IPS DF 6.9 (cell line): ENCODE measurements at regions not wholly inside any gene's neighbourhood (a gene's known extent, or its start where the extent isn't known, plus 50 kb on each side); places are given as distances from the start of the nearest gene placed in this dataset.

ENCODE experiments used
- DNase-seq: peaks from one replicate; pipeline ENCODE4 v3.0.0-alpha.2; 2013; ENCODE audit warnings: low read depth, low spot score
- H3K27ac ChIP-seq: one replicate; pipeline ENCODE4 v1.5.1; 2013; ENCODE audit warnings: low read length, control low read depth
- H3K27me3 ChIP-seq: 2 replicates; pipeline ENCODE4 v1.6.1; 2013; ENCODE audit warnings: mild to moderate bottlenecking, low read length; ENCODE audit not compliant: control insufficient read depth, insufficient read depth
- H3K36me3 ChIP-seq: 2 replicates; pipeline ENCODE4 v1.6.1; 2013; ENCODE audit warnings: low read length; ENCODE audit not compliant: control insufficient read depth, insufficient read depth
- H3K4me1 ChIP-seq: 2 replicates; pipeline ENCODE4 v1.6.1; 2013; ENCODE audit warnings: low read length; ENCODE audit not compliant: control insufficient read depth, insufficient read depth
- H3K4me3 ChIP-seq: 2 replicates; pipeline ENCODE4 v1.5.1; 2013; ENCODE audit warnings: mild to moderate bottlenecking, low read length
- H3K9me3 ChIP-seq: 2 replicates; pipeline ENCODE4 v1.6.1; 2013; ENCODE audit warnings: low read length, inconsistent platforms; ENCODE audit not compliant: control insufficient read depth, insufficient read depth
- WGBS: extraction: QIAGEN DNeasy Blood & Tissue Kit; methylation state at CpG from one replicate; pipeline ENCODE4 v1.1.7; 2013; ENCODE audit warnings: mixed read lengths, missing lambda C conversion rate; ENCODE audit not compliant: insufficient read length, insufficient coverage; 5-methylcytosine and 5-hydroxymethylcytosine counted together

GRCh38 chr15:36271048-36271447 lies 308.4 kb upstream of the CDIN1 start:
- Histone ChIP-seq H3K4me3 (no peak overlapping the region), H3K27ac (no peak overlapping the region), H3K9me3 (no peaks in the 10 kb centered on the region), H3K27me3 (no peaks in the 10 kb centered on the region), H3K4me1 (no peaks in the 10 kb centered on the region; the same call in 1 of the 2 replicates), H3K36me3 (no peaks in the 10 kb centered on the region)
- no peak for DNase-seq
- WGBS, result no CpG with 5 or more reads among the region's 5 CpGs

GRCh38 chr15:36275656-36276055 lies 303.8 kb upstream of the CDIN1 start:
- Histone ChIP-seq H3K27me3 (no peaks in the 10 kb centered on the region), H3K9me3 (no peaks in the 10 kb centered on the region), H3K4me1 (no peaks in the 10 kb centered on the region), H3K27ac (no peak overlapping the region), H3K4me3 (no peak overlapping the region), H3K36me3 (no peaks in the 10 kb centered on the region)
- no peak for DNase-seq
- no CpG with 5 or more reads among the region's 2 CpGs for WGBS

GRCh38 chr15:36278219-36278618 lies 301.2 kb upstream of the CDIN1 start:
- WGBS, result no CpG with 5 or more reads among the region's 1 CpG
- Histone ChIP-seq H3K4me3 (no peak overlapping the region), H3K27ac (no peak overlapping the region), H3K4me1 (no peaks in the 10 kb centered on the region), H3K36me3 (no peaks in the 10 kb centered on the region), H3K27me3 (no peaks in the 10 kb centered on the region), H3K9me3 (no peaks in the 10 kb centered on the region)
- no peak for DNase-seq

GRCh38 chr15:36282821-36283220 lies 296.6 kb upstream of the CDIN1 start:
- H3K4me3 ChIP-seq, result no peak overlapping the region
- no CpG with 5 or more reads among the region's 1 CpG for WGBS
- DNase-seq, result no peak

GRCh38 chr15:36284911-36285310 lies 294.5 kb upstream of the CDIN1 start:
- Histone ChIP-seq H3K27me3 (no peaks in the 10 kb centered on the region), H3K9me3 (no peaks in the 10 kb centered on the region), H3K27ac (no peak overlapping the region), H3K36me3 (no peaks in the 10 kb centered on the region), H3K4me3 (no peak overlapping the region), H3K4me1 (no peaks in the 10 kb centered on the region)
- DNase-seq, result no peak

More at GRCh38 chr15:36282821-36283220, 296.6 kb upstream of the CDIN1 start:
- no peaks in the 10 kb centered on the region for H3K36me3 ChIP-seq
- H3K27me3 ChIP-seq, result no peaks in the 10 kb centered on the region
- H3K4me1 ChIP-seq, result no peaks in the 10 kb centered on the region
- no peaks in the 10 kb centered on the region for H3K9me3 ChIP-seq
- H3K27ac ChIP-seq, result no peak overlapping the region

DNA sequence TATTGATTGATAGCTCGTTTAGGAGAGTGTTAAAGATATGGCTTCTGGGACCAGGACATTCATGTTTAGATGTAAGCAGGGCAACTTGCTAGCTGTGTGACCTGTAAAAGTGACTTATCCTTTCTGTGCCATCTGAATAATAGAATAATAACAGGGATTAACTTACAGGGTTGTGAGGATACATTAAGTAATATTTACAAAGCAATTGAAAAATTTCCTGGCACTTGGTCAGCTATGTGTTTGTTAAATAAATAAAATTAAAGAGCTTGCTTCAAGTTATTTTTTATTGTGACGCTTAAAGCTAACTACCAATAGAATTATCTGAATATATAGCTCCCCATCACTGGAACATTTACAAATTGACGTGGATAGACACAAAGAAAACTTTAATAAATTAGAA lies 287.9 kb upstream of the CDIN1 start:
- Histone ChIP-seq H3K4me1 (peaks cover 2% of the 10 kb centered on the region; the same call in 1 of the 2 replicates), H3K9me3 (no peaks in the 10 kb centered on the region), H3K27me3 (no peaks in the 10 kb centered on the region), H3K27ac (no peak overlapping the region), H3K36me3 (no peaks in the 10 kb centered on the region), H3K4me3 (no peak overlapping the region)
- DNase-seq, result no peak
- WGBS, result no CpG with 5 or more reads among the region's 3 CpGs

DNA sequence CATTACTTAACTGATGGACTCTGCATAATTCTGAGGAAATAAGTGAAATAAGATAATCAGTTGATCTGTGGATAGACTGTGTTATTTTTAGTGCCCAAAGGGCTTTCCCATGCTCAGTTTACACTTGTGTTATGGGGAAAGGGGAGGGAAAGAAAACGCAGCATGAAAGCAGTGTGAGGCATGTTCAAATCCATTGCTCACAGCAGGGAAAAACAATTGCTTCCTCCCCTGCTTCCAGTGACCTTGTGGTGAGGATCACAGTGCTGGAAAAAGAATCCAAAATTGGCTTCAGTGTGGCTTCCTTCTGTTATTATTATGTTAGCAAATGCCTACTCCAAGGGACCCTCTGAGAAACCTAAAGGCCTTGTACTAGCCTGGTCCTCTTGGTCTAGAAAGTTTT lies 285.1 kb upstream of the CDIN1 start:
- DNase-seq, result no peak

GRCh38 chr15:36301947-36302346 lies 277.5 kb upstream of the CDIN1 start:
- no peak overlapping the region for H3K27ac ChIP-seq
- H3K4me3 ChIP-seq, result no peak overlapping the region
- H3K9me3 ChIP-seq, result no peaks in the 10 kb centered on the region
- no peak for DNase-seq
- no peaks in the 10 kb centered on the region for H3K27me3 ChIP-seq
- no peaks in the 10 kb centered on the region for H3K36me3 ChIP-seq
- WGBS, result no CpG with 5 or more reads among the region's 5 CpGs
- H3K4me1 ChIP-seq, result peaks cover 1% of the 10 kb centered on the region; the same call in 1 of the 2 replicates

More for the DNA sequence above, 285.1 kb upstream of the CDIN1 start:
- H3K36me3 ChIP-seq, result no peaks in the 10 kb centered on the region
- no CpG with 5 or more reads among the region's 1 CpG for WGBS
- no peaks in the 10 kb centered on the region for H3K27me3 ChIP-seq
- H3K4me1 ChIP-seq, result peaks cover 2% of the 10 kb centered on the region; the same call in 1 of the 2 replicates
- H3K9me3 ChIP-seq, result no peaks in the 10 kb centered on the region
- no peak overlapping the region for H3K4me3 ChIP-seq
- no peak overlapping the region for H3K27ac ChIP-seq

GRCh38 chr15:36313021-36313420 lies 266.4 kb upstream of the CDIN1 start:
- no peaks in the 10 kb centered on the region for H3K36me3 ChIP-seq
- no peak overlapping the region for H3K27ac ChIP-seq
- H3K4me3 ChIP-seq, result no peak overlapping the region
- no peaks in the 10 kb centered on the region for H3K4me1 ChIP-seq
- DNase-seq, result no peak
- H3K27me3 ChIP-seq, result no peaks in the 10 kb centered on the region
- H3K9me3 ChIP-seq, result no peaks in the 10 kb centered on the region
- no CpG with 5 or more reads among the region's 1 CpG for WGBS

- no peak for DNase-seq
- Histone ChIP-seq H3K9me3 (no peaks in the 10 kb centered on the region), H3K27ac (no peak overlapping the region), H3K4me3 (no peak overlapping the region), H3K27me3 (no peaks in the 10 kb centered on the region), H3K4me1 (no peaks in the 10 kb centered on the region), H3K36me3 (no peaks in the 10 kb centered on the region)
- no CpG with 5 or more reads among the region's 2 CpGs for WGBS
These were observed 265.6 kb upstream of the CDIN1 start for GRCh38 chr15:36313736-36314280.

- no CpG with 5 or more reads among the region's 2 CpGs for WGBS
- H3K4me3 ChIP-seq, result no peak overlapping the region
These were observed 263.8 kb upstream of the CDIN1 start for GRCh38 chr15:36315649-36316048.

More at GRCh38 chr15:36315649-36316048, 263.8 kb upstream of the CDIN1 start:
- H3K36me3 ChIP-seq, result no peaks in the 10 kb centered on the region
- no peaks in the 10 kb centered on the region for H3K27me3 ChIP-seq
- no peak for DNase-seq
- H3K4me1 ChIP-seq, result no peaks in the 10 kb centered on the region
- no peaks in the 10 kb centered on the region for H3K9me3 ChIP-seq
- H3K27ac ChIP-seq, result no peak overlapping the region
